ENCODE measurements at regions not wholly inside any gene's neighbourhood (a gene's known extent, or its start where the extent isn't known, plus 50 kb on each side); places are given as distances from the start of the nearest gene placed in this dataset.

DNA sequence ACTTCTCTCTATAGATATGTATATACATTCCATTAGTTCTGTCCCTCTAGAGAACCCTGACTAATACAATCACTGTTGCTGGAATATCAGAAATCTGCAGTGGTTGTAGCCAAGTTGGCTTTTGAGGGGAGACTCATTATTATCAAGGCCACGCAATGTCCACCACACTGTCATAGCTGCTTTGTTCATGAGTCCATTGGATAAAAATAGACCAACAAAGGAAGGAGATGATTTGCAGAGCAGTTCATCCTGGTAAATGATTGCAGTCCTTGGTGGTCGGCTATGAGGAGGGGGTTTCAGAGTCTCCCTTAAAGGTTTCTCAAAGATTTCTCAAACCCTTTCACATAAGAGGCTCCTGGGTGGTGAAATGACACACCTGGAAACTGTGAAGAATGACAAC, 192.8 kb upstream of the ANKH start:
- H3K9me3 Mint-ChIP-seq: peaks cover 2% of the 10 kb centered on the region
- H3K27ac Mint-ChIP-seq: no peak overlapping the region
- H3K27me3 Mint-ChIP-seq: no peaks in the 10 kb centered on the region
- no peak overlapping the region for H3K4me3 Mint-ChIP-seq
- H3K4me1 Mint-ChIP-seq: no peaks in the 10 kb centered on the region
- DNase-seq: no peak
- H3K36me3 Mint-ChIP-seq: no peaks in the 10 kb centered on the region

DNA sequence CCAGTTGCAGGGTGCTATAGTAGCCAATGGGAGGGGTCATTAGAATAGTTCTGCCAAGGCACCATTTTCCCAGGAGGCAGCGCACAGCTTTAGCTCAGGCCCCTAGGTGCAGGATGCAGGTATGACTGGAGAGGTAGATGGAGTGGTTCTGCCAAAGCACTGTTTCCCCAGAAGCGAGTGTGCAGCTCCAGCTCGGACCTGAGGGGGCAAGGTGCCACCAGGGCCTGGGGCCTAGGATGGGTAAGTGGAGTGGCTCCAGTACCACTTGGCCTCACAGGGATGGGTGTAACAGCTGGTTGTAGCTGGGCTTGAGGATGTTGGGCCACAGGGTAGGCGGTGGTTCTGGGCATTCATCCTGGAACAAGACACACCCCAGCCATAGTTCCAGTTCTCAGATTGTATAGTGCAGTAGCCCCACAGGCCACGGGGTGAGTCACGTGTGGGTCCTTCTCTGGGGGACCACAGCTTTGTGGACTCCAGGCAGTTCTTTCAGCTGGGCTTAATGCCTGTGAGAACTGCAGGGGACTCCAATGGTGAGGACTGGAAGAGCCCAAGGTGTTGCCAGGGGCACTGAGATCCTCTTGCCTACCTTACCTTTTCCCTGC, 185.5 kb upstream of the ANKH start:
- no peak for DNase-seq
- H3K36me3 Mint-ChIP-seq: no peaks in the 10 kb centered on the region
- peaks cover 7% of the 10 kb centered on the region for H3K27me3 Mint-ChIP-seq
- H3K4me3 Mint-ChIP-seq: no peak overlapping the region
- no peak overlapping the region for H3K27ac Mint-ChIP-seq
- no peaks in the 10 kb centered on the region for H3K4me1 Mint-ChIP-seq
- H3K9me3 Mint-ChIP-seq: peaks cover 6% of the 10 kb centered on the region

GRCh38 chr5:15044521-15044920, 172.9 kb upstream of the ANKH start:
- H3K27me3 Mint-ChIP-seq: peaks cover 4% of the 10 kb centered on the region
- peaks cover 3% of the 10 kb centered on the region for H3K36me3 Mint-ChIP-seq
- H3K4me3 Mint-ChIP-seq: no peak overlapping the region
- H3K9me3 Mint-ChIP-seq: peaks cover 5% of the 10 kb centered on the region
- H3K27ac Mint-ChIP-seq: no peak overlapping the region
- no peak for DNase-seq
- H3K4me1 Mint-ChIP-seq: no peaks in the 10 kb centered on the region

DNA sequence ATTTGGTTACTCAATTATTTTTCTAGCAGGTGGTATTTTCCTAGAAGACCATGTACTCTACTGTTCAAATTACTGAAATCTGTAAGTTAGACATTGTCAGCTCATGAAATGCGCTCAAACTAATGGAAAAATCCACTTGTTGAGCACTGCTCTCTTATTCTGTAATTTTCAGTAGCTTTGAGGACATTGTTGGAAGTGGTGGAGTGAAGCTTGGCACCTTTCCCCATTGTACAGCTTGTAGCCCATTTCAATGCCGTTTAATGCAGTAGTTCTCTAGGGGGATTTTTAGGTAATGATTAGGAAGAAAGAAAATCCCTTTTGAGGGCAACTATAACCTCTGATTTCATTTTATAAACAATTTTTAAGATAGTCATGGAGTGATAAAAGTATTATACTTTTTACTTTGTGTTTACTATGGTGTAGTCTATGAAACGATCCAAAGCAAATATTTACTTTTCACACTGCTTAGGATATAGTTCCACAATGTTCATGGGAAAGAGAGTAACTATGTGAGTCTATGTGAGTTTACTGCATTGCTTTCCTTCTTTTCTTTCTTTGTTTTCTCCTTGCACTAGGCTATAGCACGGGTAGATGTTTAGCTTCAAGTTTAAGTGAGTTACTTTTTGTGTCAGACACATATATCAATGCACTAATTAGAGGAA, 165.8 kb upstream of the ANKH start:
- Mint-ChIP-seq H3K36me3 (peaks cover 3% of the 10 kb centered on the region), H3K27ac (no peak overlapping the region)

GRCh38 chr5:15034379-15034778, 162.8 kb upstream of the ANKH start:
- Mint-ChIP-seq H3K27me3 (peaks cover 16% of the 10 kb centered on the region), H3K4me1 (no peaks in the 10 kb centered on the region), H3K4me3 (no peak overlapping the region), H3K36me3 (no peaks in the 10 kb centered on the region), H3K9me3 (peaks cover 6% of the 10 kb centered on the region), H3K27ac (no peak overlapping the region)
- DNase-seq: no peak

More for the DNA sequence above, 165.8 kb upstream of the ANKH start:
- Mint-ChIP-seq H3K27me3 (peaks cover 7% of the 10 kb centered on the region), H3K9me3 (peaks cover 12% of the 10 kb centered on the region), H3K4me3 (no peak overlapping the region), H3K4me1 (no peaks in the 10 kb centered on the region)
- DNase-seq: no peak

DNA sequence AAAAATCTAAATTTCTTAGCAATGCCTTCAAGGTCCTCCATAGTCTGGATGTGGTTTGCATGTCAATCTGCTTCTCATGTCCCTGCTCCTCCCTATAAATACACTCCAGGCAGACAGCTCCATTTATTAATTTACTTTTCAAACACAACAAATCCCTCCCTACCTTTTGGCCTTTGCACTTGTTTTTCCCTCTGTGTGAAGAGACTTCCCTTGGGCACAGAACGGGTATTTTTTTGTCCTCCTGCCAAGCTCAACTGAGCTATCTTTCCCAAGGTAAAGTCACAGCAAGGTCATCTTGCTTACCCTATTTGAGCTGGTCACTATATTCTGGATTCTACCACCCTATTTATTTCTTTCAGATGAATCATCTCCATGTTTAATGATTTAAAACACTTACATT, 159.6 kb upstream of the ANKH start:
- DNase-seq: no peak
- Mint-ChIP-seq H3K36me3 (no peaks in the 10 kb centered on the region), H3K9me3 (no peaks in the 10 kb centered on the region), H3K27ac (no peak overlapping the region), H3K4me3 (no peak overlapping the region), H3K27me3 (peaks cover 37% of the 10 kb centered on the region), H3K4me1 (no peaks in the 10 kb centered on the region)

DNA sequence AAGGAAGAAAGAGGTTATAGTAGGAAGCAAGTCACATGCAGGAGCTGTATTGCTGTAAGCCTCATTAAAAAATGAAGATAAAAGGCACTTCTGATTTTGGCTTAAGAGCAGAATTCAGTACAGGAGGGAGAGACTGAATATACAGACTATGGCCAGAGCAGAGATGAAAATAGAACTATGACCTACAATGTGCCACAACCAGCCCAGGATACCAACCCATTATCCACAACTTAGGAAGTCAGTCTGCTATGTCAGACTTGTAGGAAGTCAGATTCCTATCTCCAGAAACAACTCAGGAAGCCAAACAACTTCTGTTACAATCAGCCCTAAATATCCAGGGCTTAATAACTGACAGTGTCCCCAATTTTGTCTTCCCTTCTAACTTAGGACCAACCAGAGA, 156.2 kb upstream of the ANKH start:
- no peak overlapping the region for H3K27ac Mint-ChIP-seq
- H3K9me3 Mint-ChIP-seq: no peaks in the 10 kb centered on the region
- no peaks in the 10 kb centered on the region for H3K4me1 Mint-ChIP-seq
- H3K4me3 Mint-ChIP-seq: no peak overlapping the region
- peaks cover 37% of the 10 kb centered on the region for H3K27me3 Mint-ChIP-seq
- no peak for DNase-seq
- no peaks in the 10 kb centered on the region for H3K36me3 Mint-ChIP-seq

- DNase-seq: no peak
- H3K27ac Mint-ChIP-seq: no peak overlapping the region
- peaks cover 37% of the 10 kb centered on the region for H3K27me3 Mint-ChIP-seq
- no peaks in the 10 kb centered on the region for H3K9me3 Mint-ChIP-seq
- H3K36me3 Mint-ChIP-seq: no peaks in the 10 kb centered on the region
- no peaks in the 10 kb centered on the region for H3K4me1 Mint-ChIP-seq
- H3K4me3 Mint-ChIP-seq: no peak overlapping the region
Measured at GRCh38 chr5:15026944-15027343, 155.4 kb upstream of the ANKH start.

GRCh38 chr5:15026011-15026893, 154.7 kb upstream of the ANKH start:
- no peak for DNase-seq
- H3K36me3 Mint-ChIP-seq: no peaks in the 10 kb centered on the region
- no peak overlapping the region for H3K4me3 Mint-ChIP-seq
- H3K9me3 Mint-ChIP-seq: no peaks in the 10 kb centered on the region
- peaks cover 37% of the 10 kb centered on the region for H3K27me3 Mint-ChIP-seq
- no peak overlapping the region for H3K27ac Mint-ChIP-seq
- H3K4me1 Mint-ChIP-seq: no peaks in the 10 kb centered on the region

- Mint-ChIP-seq H3K4me1 (no peaks in the 10 kb centered on the region), H3K9me3 (no peaks in the 10 kb centered on the region), H3K27ac (no peak overlapping the region), H3K36me3 (no peaks in the 10 kb centered on the region), H3K27me3 (peaks cover 26% of the 10 kb centered on the region), H3K4me3 (no peak overlapping the region)
- no peak for DNase-seq
Measured at GRCh38 chr5:15023846-15024245, 152.3 kb upstream of the ANKH start.

DNA sequence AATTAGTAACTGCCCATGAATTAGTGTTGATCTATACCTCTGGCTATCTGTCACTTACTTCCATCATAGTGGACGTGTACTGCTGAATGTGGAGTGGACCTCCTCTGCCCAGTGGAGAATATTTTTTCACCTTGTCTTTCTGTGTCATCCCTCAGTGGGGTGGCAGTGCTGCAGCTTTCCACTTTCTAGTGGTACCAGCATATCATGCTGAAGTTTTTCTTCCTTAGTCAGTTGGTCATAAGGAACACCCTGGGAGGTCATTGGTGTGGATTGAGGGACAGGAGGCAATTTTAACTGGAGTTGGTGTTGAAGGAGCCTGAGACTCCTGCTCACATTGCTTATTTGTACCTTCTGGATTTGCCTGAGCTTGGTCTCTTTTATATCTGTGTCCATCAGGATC, 151.7 kb upstream of the ANKH start:
- H3K4me3 Mint-ChIP-seq: no peak overlapping the region
- no peak for DNase-seq
- H3K27me3 Mint-ChIP-seq: peaks cover 25% of the 10 kb centered on the region
- no peaks in the 10 kb centered on the region for H3K9me3 Mint-ChIP-seq
- no peak overlapping the region for H3K27ac Mint-ChIP-seq
- no peaks in the 10 kb centered on the region for H3K4me1 Mint-ChIP-seq
- H3K36me3 Mint-ChIP-seq: no peaks in the 10 kb centered on the region

GRCh38 chr5:15021266-15022046, 149.9 kb upstream of the ANKH start:
- DNase-seq: no peak
- Mint-ChIP-seq H3K36me3 (peaks cover 4% of the 10 kb centered on the region), H3K4me3 (no peak overlapping the region), H3K27ac (no peak overlapping the region), H3K27me3 (peaks cover 7% of the 10 kb centered on the region), H3K9me3 (peaks cover 2% of the 10 kb centered on the region), H3K4me1 (no peaks in the 10 kb centered on the region)

DNA sequence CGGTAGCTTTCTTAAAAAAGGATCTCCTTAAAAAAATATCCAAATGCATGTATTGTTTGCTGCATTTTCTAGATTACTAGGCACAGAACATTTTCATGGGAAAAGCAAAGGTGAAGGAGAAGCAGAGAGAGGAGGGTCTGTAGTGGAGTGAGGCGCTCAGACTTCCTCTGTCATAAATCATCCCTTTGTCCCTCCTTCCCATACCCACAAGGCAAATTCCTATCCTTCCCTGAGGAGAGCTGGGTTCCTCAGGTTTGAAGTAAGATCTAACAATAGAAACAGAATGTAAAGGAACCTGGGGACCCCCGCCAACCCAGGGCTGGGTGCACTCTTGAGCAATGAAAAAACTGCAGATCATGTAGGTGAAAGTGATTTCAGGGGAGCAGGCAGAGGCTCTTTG, 149.2 kb upstream of the ANKH start:
- Mint-ChIP-seq H3K4me3 (no peak overlapping the region), H3K4me1 (no peaks in the 10 kb centered on the region)

DNA sequence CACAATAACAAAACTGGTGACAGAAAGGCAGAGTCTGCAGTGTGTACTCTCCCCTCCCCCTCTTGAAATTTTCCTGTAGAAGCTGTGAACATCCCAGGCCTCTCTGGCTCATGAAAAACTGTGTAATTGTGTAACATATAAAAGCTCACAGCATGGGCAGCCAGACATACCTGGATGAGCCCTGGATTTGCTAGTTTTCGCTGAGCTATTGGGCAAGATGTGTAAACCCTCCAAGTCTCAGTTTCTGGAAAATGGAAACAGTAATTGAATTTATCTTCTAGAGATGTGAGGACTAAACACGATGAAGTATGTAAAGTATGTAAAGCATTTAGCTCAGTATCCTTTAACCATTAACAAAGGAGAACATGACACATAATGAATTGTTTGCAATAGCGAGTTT, 143.2 kb upstream of the ANKH start:
- H3K4me3 Mint-ChIP-seq: no peak overlapping the region
- H3K36me3 Mint-ChIP-seq: peaks cover 4% of the 10 kb centered on the region
- no peak overlapping the region for H3K27ac Mint-ChIP-seq
- peaks cover 2% of the 10 kb centered on the region for H3K9me3 Mint-ChIP-seq
- no peaks in the 10 kb centered on the region for H3K27me3 Mint-ChIP-seq
- H3K4me1 Mint-ChIP-seq: no peaks in the 10 kb centered on the region
- no peak for DNase-seq

More for the DNA sequence above, 149.2 kb upstream of the ANKH start:
- Mint-ChIP-seq H3K36me3 (peaks cover 4% of the 10 kb centered on the region), H3K9me3 (peaks cover 2% of the 10 kb centered on the region), H3K27me3 (peaks cover 4% of the 10 kb centered on the region), H3K27ac (no peak overlapping the region)
- no peak for DNase-seq

Measured in activated naive CD8-positive, alpha-beta T cell treated with anti-CD3 and anti-CD28 coated beads for 36 hours (primary cell).